Loucy (cell line): ENCODE measurements at regions not wholly inside any gene's neighbourhood (a gene's known extent, or its start where the extent isn't known, plus 50 kb on each side); places are given as distances from the start of the nearest gene placed in this dataset.

Experiments used
- H2AFZ ChIP-seq: fragments of 200-600 bp; sonication (generic); 2 replicates; pipeline ENCODE4 v1.6.0; 2016; ENCODE audit warnings: antibody characterized with exemption, mild to moderate bottlenecking, low read length, moderate library complexity
- H3F3A ChIP-seq: fragments of 200-600 bp; 2 replicates; pipeline ENCODE4 v1.6.0; 2016; ENCODE audit warnings: antibody characterized with exemption, low read depth, mild to moderate bottlenecking
- H3K27me3 ChIP-seq: fragments of 200-600 bp; sonication (generic); 2 replicates; pipeline ENCODE4 v1.6.1; 2014; ENCODE audit warnings: low read length, mild to moderate bottlenecking; ENCODE audit not compliant: insufficient read depth, poor library complexity, severe bottlenecking
- H3K36me3 ChIP-seq: fragments of 200-600 bp; sonication (generic); 2 replicates; pipeline ENCODE4 v1.6.1; 2016; ENCODE audit warnings: low read length; ENCODE audit not compliant: insufficient read depth
- H3K4me1 ChIP-seq: fragments of 200-600 bp; sonication (generic); 2 replicates; pipeline ENCODE4 v1.5.1; 2014; ENCODE audit warnings: low read length, mild to moderate bottlenecking; ENCODE audit not compliant: insufficient read depth, poor library complexity, severe bottlenecking
- H3K4me2 ChIP-seq: fragments of 200-600 bp; sonication (generic); 2 replicates; pipeline ENCODE4 v1.6.0; 2014; ENCODE audit warnings: antibody characterized with exemption, low read length, low read depth, mild to moderate bottlenecking; ENCODE audit not compliant: poor library complexity, severe bottlenecking
- H3K4me3 ChIP-seq: fragments of 200-600 bp; sonication (generic); 2 replicates; pipeline ENCODE4 v1.5.1; 2014; ENCODE audit warnings: low read length, mild to moderate bottlenecking, mixed read lengths; ENCODE audit not compliant: poor library complexity, severe bottlenecking
- H3K79me2 ChIP-seq: fragments of 200-600 bp; sonication (generic); 2 replicates; pipeline ENCODE4 v1.6.1; 2014; ENCODE audit warnings: low read length; ENCODE audit not compliant: insufficient read depth
- H3K9ac ChIP-seq: fragments of 200-600 bp; sonication (generic); 2 replicates; pipeline ENCODE4 v1.6.0; 2014; ENCODE audit warnings: mild to moderate bottlenecking, low read depth, low read length, moderate library complexity; ENCODE audit not compliant: poor library complexity, severe bottlenecking
- H3K9me2 ChIP-seq: fragments of 200-600 bp; sonication (generic); replicated peaks from 2 replicates; pipeline ENCODE4 v1.6.1; 2016; ENCODE audit warnings: low read depth, low read length, mixed read lengths
- H3K9me3 ChIP-seq: fragments of 200-600 bp; sonication (generic); 2 replicates; pipeline ENCODE4 v1.6.1; 2014; ENCODE audit warnings: mild to moderate bottlenecking, antibody characterized with exemption, low read length, low read depth; ENCODE audit not compliant: insufficient read depth
- H4K20me1 ChIP-seq: fragments of 200-600 bp; sonication (generic); 2 replicates; pipeline ENCODE4 v1.6.0; 2014; ENCODE audit warnings: antibody characterized with exemption, low read length, mild to moderate bottlenecking; ENCODE audit not compliant: insufficient read depth, poor library complexity, severe bottlenecking
- CTCF ChIP-seq: fragments of 200-600 bp; sonication (generic); conservative IDR thresholded peaks from 2 replicates; pipeline ENCODE4 v1.5.1; 2014; ENCODE audit warnings: mild to moderate bottlenecking, antibody characterized with exemption, low read length
- EZH2phosphoT487 ChIP-seq: fragments of 200-600 bp; IDR thresholded peaks from 2 replicates; pipeline ENCODE4 v1.6.1; 2018; ENCODE audit warnings: antibody characterized with exemption, mild to moderate bottlenecking, moderate library complexity, borderline replicate concordance

DNA sequence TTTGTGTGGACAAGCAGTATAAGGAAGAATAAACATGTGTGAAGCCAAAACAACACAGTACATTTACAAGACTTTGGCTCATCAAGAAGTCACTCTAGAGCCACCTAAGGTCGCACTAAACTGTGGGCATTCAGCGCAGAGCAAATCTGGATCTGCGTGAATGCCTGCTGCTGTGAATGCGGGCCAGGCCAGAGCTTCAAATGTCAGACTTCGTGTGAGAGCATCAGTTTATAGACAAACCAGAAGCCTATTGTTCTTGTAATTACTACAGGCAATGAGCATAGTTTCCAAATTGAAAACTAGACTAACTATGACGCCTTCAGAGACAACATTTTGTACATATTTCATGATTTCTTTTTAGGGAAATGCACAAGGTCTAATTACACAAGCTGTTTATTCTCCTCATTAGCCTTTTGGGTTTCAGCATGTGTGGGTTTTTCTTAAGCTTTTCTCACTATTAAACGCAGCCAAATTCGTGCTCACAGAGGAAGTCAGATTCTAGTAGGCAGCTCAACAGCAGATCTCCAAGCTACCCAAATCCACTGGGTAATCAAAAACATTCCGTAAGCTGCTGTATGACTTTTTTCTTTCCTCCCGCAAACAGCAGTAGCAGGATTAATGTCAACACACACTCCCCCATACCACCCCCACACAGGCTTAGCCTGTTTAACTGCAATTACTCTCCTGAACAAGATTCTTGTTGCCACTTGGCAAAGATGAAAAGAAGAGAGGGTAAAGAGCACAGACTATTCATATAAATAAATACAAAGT, 84.5 kb upstream of the SETMAR start:
- Histone ChIP-seq H2AFZ (no peak overlapping the region), H3K4me2 (no peak overlapping the region), H3F3A (no peaks in the 10 kb centered on the region), H3K9me2 (no peaks in the 10 kb centered on the region), H3K36me3 (no peaks in the 10 kb centered on the region), H3K4me3 (no peak overlapping the region), H3K4me1 (no peaks in the 10 kb centered on the region), H3K9ac (no peak overlapping the region), H4K20me1 (no peaks in the 10 kb centered on the region), H3K79me2 (no peaks in the 10 kb centered on the region), H3K9me3 (no peaks in the 10 kb centered on the region), H3K27me3 (no peaks in the 10 kb centered on the region)
- no peak for TF ChIP-seq CTCF
- TF ChIP-seq EZH2phosphoT487: no peak

GRCh38 chr3:4219227-4219568, 84.0 kb upstream of the SETMAR start:
- Histone ChIP-seq H3K9ac (no peak overlapping the region), H3K79me2 (no peaks in the 10 kb centered on the region), H3F3A (no peaks in the 10 kb centered on the region), H3K4me1 (no peaks in the 10 kb centered on the region), H2AFZ (no peak overlapping the region), H3K36me3 (no peaks in the 10 kb centered on the region), H3K9me2 (no peaks in the 10 kb centered on the region), H3K4me2 (no peak overlapping the region), H3K27me3 (no peaks in the 10 kb centered on the region), H3K4me3 (no peak overlapping the region), H3K9me3 (no peaks in the 10 kb centered on the region), H4K20me1 (no peaks in the 10 kb centered on the region)
- no peak for TF ChIP-seq CTCF
- no peak for TF ChIP-seq EZH2phosphoT487

- no peak overlapping the region for H3K4me2 ChIP-seq
- no peaks in the 10 kb centered on the region for H4K20me1 ChIP-seq
- no peak overlapping the region for H3K4me3 ChIP-seq
- TF ChIP-seq CTCF: no peak
- no peak for TF ChIP-seq EZH2phosphoT487
- H3K36me3 ChIP-seq: no peaks in the 10 kb centered on the region
- no peaks in the 10 kb centered on the region for H3K4me1 ChIP-seq
- H3K9me3 ChIP-seq: no peaks in the 10 kb centered on the region
- H3K9ac ChIP-seq: no peak overlapping the region
- no peaks in the 10 kb centered on the region for H3F3A ChIP-seq
- no peak overlapping the region; the same call in 1 of the 2 replicates for H2AFZ ChIP-seq
- H3K9me2 ChIP-seq: no peaks in the 10 kb centered on the region
- no peaks in the 10 kb centered on the region for H3K79me2 ChIP-seq
- no peaks in the 10 kb centered on the region for H3K27me3 ChIP-seq
Observed at GRCh38 chr3:4220065-4220464, 83.1 kb upstream of the SETMAR start.
